ENCODE measurements at regions not wholly inside any gene's neighbourhood (a gene's known extent, or its start where the extent isn't known, plus 50 kb on each side); places are given as distances from the start of the nearest gene placed in this dataset.

- no peak overlapping the region for H3K27ac ChIP-seq
- no peaks in the 10 kb centered on the region for H3K9me3 ChIP-seq (replicated peaks in 1 of 11)
- TF ChIP-seq Cebpa-rat (IDR thresholded peaks at IDR 0.05) = no peak
- H3K4me2 ChIP-seq = no peak overlapping the region
- no peaks in the 10 kb centered on the region for H4K20me1 ChIP-seq
- H3K9ac ChIP-seq = no peak overlapping the region
- no peaks in the 10 kb centered on the region for H3K36me3 ChIP-seq
- H3K4me1 ChIP-seq = no peaks in the 10 kb centered on the region
- no peak overlapping the region for H3K4me3 ChIP-seq
- no peaks in the 10 kb centered on the region for H3K27me3 ChIP-seq
Measured at GRCh38 chr3:76724075-76724474, 315.8 kb upstream of the ROBO2 start.

GRCh38 chr3:76724706-76725105 lies 315.2 kb upstream of the ROBO2 start:
- Histone ChIP-seq H3K27me3 (no peaks in the 10 kb centered on the region), H3K9ac (no peak overlapping the region), H3K4me1 (no peaks in the 10 kb centered on the region), H3K4me3 (no peak overlapping the region), H3K27ac (no peak overlapping the region), H3K9me3 (replicated peaks in 1 of 11) (no peaks in the 10 kb centered on the region), H3K36me3 (no peaks in the 10 kb centered on the region), H3K4me2 (no peak overlapping the region), H4K20me1 (no peaks in the 10 kb centered on the region)
- no peak for TF ChIP-seq Cebpa-rat (IDR thresholded peaks at IDR 0.05)

GRCh38 chr3:76726034-76726433 lies 313.9 kb upstream of the ROBO2 start:
- no peak overlapping the region for H3K27ac ChIP-seq
- no peak overlapping the region for H3K4me2 ChIP-seq
- TF ChIP-seq Cebpa-rat (IDR thresholded peaks at IDR 0.05) = no peak
- H3K9me3 ChIP-seq (replicated peaks in 1 of 11) = no peaks in the 10 kb centered on the region
- no peaks in the 10 kb centered on the region for H3K4me1 ChIP-seq
- H3K36me3 ChIP-seq = no peaks in the 10 kb centered on the region
- H3K9ac ChIP-seq = no peak overlapping the region
- H3K4me3 ChIP-seq = no peak overlapping the region
- no peaks in the 10 kb centered on the region for H4K20me1 ChIP-seq
- no peaks in the 10 kb centered on the region for H3K27me3 ChIP-seq

- Histone ChIP-seq H3K9ac (no peak overlapping the region), H3K9me3 (replicated peaks in 1 of 11) (no peaks in the 10 kb centered on the region), H3K36me3 (no peaks in the 10 kb centered on the region), H3K4me3 (no peak overlapping the region), H3K4me2 (no peak overlapping the region), H3K27me3 (no peaks in the 10 kb centered on the region), H3K27ac (no peak overlapping the region), H3K4me1 (no peaks in the 10 kb centered on the region), H4K20me1 (no peaks in the 10 kb centered on the region)
- TF ChIP-seq Cebpa-rat (IDR thresholded peaks at IDR 0.05) = no peak
Measured at GRCh38 chr3:76728426-76728825, 311.5 kb upstream of the ROBO2 start.

GRCh38 chr3:76731471-76731870 lies 308.4 kb upstream of the ROBO2 start:
- Histone ChIP-seq H3K4me3 (no peak overlapping the region), H3K27me3 (no peaks in the 10 kb centered on the region), H3K27ac (no peak overlapping the region), H3K9ac (no peak overlapping the region), H3K4me1 (no peaks in the 10 kb centered on the region), H3K9me3 (replicated peaks in 1 of 11) (peaks cover 0 to 4% (median 0%) of the 10 kb centered on the region in 11 experiments; a peak in 1 of 22 replicates), H4K20me1 (no peaks in the 10 kb centered on the region), H3K36me3 (no peaks in the 10 kb centered on the region), H3K4me2 (no peak overlapping the region)
- TF ChIP-seq Cebpa-rat (IDR thresholded peaks at IDR 0.05) = no peak

GRCh38 chr3:76733073-76733759 lies 306.7 kb upstream of the ROBO2 start:
- Histone ChIP-seq H3K27ac (no peak overlapping the region), H3K36me3 (no peaks in the 10 kb centered on the region), H3K4me3 (no peak overlapping the region)

GRCh38 chr3:76735152-76735551 lies 304.7 kb upstream of the ROBO2 start:
- Histone ChIP-seq H3K36me3 (no peaks in the 10 kb centered on the region), H3K4me2 (no peak overlapping the region), H3K4me3 (no peak overlapping the region), H3K4me1 (no peaks in the 10 kb centered on the region), H3K9ac (no peak overlapping the region), H3K27ac (no peak overlapping the region), H3K9me3 (replicated peaks in 1 of 11) (peaks cover 0 to 4% (median 0%) of the 10 kb centered on the region in 11 experiments; a peak in 1 of 22 replicates), H3K27me3 (no peaks in the 10 kb centered on the region), H4K20me1 (no peaks in the 10 kb centered on the region)
- TF ChIP-seq Cebpa-rat (IDR thresholded peaks at IDR 0.05) = no peak

More at GRCh38 chr3:76733073-76733759, 306.7 kb upstream of the ROBO2 start:
- H3K9me3 ChIP-seq (replicated peaks in 1 of 11) = peaks cover 0 to 4% (median 0%) of the 10 kb centered on the region in 11 experiments; a peak in 1 of 22 replicates
- H3K4me1 ChIP-seq = no peaks in the 10 kb centered on the region
- no peak for TF ChIP-seq Cebpa-rat (IDR thresholded peaks at IDR 0.05)
- H3K9ac ChIP-seq = no peak overlapping the region
- no peak overlapping the region for H3K4me2 ChIP-seq
- no peaks in the 10 kb centered on the region for H3K27me3 ChIP-seq
- H4K20me1 ChIP-seq = no peaks in the 10 kb centered on the region

GRCh38 chr3:76753599-76753998 lies 286.3 kb upstream of the ROBO2 start:
- Histone ChIP-seq H3K27me3 (no peaks in the 10 kb centered on the region), H3K4me1 (peaks cover 0 to 6% (median 0%) of the 10 kb centered on the region in 10 experiments; a peak in 1 of 20 replicates), H3K4me3 (no peak overlapping the region), H3K36me3 (no peaks in the 10 kb centered on the region), H4K20me1 (no peaks in the 10 kb centered on the region), H3K4me2 (no peak overlapping the region), H3K27ac (no peak overlapping the region), H3K9me3 (replicated peaks in 1 of 11) (no peaks in the 10 kb centered on the region; a peak in 1 of 22 replicates), H3K9ac (no peak overlapping the region)
- TF ChIP-seq Cebpa-rat (IDR thresholded peaks at IDR 0.05) = no peak

- Histone ChIP-seq H3K4me2 (no peak overlapping the region), H3K36me3 (no peaks in the 10 kb centered on the region), H3K4me3 (no peak overlapping the region), H3K27me3 (no peaks in the 10 kb centered on the region), H3K4me1 (peaks cover 0 to 6% (median 0%) of the 10 kb centered on the region in 10 experiments; a peak in 1 of 20 replicates), H3K9ac (no peak overlapping the region), H3K27ac (no peak overlapping the region), H4K20me1 (no peaks in the 10 kb centered on the region), H3K9me3 (replicated peaks in 1 of 11) (no peaks in the 10 kb centered on the region; a peak in 1 of 22 replicates)
- no peak for TF ChIP-seq Cebpa-rat (IDR thresholded peaks at IDR 0.05)
Measured at GRCh38 chr3:76754247-76754646, 285.7 kb upstream of the ROBO2 start.

GRCh38 chr3:76756577-76756976 lies 283.3 kb upstream of the ROBO2 start:
- Histone ChIP-seq H3K36me3 (no peaks in the 10 kb centered on the region), H3K4me1 (peaks cover 0 to 6% (median 0%) of the 10 kb centered on the region in 10 experiments; a peak in 1 of 20 replicates), H3K27me3 (no peaks in the 10 kb centered on the region), H3K4me3 (no peak overlapping the region), H3K27ac (no peak overlapping the region), H3K9ac (no peak overlapping the region), H3K4me2 (peak overlapping the region in 2 of 11 experiments; percentile 18 to 26; a peak in 1 of 22 replicates), H3K9me3 (replicated peaks in 1 of 11) (no peaks in the 10 kb centered on the region), H4K20me1 (no peaks in the 10 kb centered on the region)
- no peak for TF ChIP-seq Cebpa-rat (IDR thresholded peaks at IDR 0.05)

Measured in BLaER1 treated with 17β-estradiol and CSF1 and Interleukin-3, amounts not matched to agents 10 nM and 100 nM (cell line).